NCI-H187 treated with DMSO at 0.1 percent for 48 hours (cell line): ENCODE measurements at regions not wholly inside any gene's neighbourhood (a gene's known extent, or its start where the extent isn't known, plus 50 kb on each side); places are given as distances from the start of the nearest gene placed in this dataset.
A peak's percentile ranks its signal among the peaks of the same experiment; 100 is the strongest.

Experiments used
- DNase-seq: peaks from one replicate; lab custom pipeline; 2025; lab: John Stamatoyannopoulos, UW

DNA sequence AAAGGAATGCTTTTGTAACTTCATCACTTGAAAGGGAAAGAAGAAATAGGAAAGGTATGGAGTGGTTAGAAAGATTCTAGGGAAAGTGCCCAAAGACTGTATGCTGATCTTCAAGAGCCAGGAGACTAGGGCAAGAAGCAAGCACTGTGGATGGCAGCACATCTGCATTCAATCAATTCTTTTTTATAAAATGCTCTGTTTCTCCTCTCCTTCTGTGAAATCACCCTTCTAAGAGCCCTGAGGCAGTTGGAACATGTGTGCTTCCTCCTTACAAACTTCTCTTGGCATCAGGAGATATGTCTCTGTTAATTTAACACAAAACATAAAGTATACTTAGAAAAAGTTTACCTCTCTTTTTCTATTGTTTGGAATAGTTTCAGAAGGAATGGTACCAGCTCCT, 1162.2 kb upstream of the GJE1 start:
- DNase-seq, result no peak

DNA sequence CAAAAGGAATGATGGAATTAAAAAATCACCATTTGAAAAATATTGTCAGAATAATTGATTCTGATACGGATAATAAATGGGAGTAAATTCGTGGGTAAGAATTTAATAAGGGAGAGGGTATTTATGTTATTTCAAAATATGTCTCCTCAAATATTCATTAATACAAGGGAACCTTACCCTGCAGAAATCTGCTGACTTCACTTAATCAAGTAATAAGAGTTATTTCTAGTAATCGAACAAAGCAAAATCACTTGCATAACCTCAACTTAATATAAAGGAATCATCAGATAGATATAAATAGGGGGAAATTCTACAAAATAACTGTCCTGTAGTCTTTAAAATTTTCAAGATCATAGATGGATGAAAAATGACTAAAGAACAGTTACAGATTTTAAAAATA, 1164.7 kb upstream of the GJE1 start:
- DNase-seq, result no peak

GRCh38 chr6:140966676-140967075, 1166.0 kb upstream of the GJE1 start:
- no peak for DNase-seq

DNA sequence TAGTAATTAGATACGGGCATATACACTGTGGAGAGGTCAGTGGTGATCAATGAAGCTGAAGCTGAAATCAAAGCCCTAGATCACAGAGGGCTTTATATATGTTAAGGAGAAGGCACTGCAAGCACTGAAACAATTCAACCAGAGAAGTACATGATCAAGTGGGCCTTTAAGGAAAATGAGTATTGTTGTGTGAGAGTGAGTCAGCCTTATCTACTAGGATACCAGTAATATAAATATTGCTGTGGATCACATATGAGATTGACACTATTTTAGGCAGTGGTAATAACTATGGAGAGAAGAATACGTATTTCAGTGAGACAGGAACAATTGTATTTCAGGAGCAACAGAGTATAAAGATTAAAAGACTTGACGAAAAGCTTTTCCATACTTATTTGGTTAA, 1172.2 kb upstream of the GJE1 start:
- DNase-seq, result no peak

GRCh38 chr6:140957386-140957785, 1175.3 kb upstream of the GJE1 start:
- no peak for DNase-seq

DNA sequence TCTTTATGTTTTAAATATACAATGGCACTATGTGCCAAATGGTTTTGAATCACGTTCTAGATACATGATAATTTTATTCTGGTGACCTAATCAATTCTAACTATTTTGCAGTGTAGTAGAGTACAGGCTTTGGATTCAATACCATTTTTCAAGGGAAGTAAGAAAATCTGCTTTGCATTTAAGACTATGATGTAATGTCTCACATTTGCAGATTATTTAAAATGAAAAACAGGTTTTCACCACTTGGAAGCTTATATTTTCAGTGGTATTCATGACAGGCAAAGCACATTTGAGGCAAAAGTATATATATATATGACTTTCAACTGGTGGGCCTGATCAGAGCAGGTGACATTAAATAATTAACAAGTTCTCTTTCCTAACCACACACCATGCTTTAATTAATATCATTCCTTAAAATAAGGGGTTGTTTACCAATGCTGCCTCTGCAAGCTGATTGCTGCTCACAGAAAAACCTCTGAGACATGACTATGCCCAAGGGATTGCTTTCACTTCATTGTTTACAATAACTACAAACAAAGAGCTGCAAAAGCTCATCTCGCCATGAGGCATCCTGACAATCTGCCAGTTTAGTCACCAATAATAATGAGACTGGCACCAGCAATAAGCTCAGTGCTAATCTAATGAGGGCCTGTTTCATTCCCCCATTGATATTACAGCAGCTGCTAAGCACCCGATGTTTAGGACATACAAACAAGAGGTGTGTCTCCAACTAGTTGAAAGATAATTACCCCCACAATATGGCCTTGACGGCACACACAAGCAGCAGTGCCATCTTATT, 1176.0 kb upstream of the GJE1 start:
- no peak for DNase-seq

GRCh38 chr6:140940251-140940925, 1192.3 kb upstream of the GJE1 start:
- DNase-seq, result no peak

DNA sequence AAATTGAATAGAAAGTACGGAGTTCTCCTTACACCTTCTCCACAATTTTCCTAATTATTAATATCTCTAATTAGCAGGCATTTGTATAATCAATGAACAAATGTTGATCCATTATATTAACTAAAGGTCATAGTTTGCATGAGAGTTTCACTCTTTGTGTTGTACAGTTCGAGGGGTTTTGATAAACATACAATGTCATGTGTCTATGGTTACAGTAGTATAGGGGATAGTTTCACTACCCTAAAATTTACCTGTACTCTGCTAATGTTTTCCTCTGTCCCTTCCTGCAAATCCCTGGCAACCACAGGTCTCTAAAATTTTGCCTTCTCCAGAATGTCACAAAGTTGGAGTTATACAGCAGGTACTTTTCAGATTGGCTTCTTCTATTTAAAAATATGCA, 1199.8 kb upstream of the GJE1 start:
- no peak for DNase-seq

DNA sequence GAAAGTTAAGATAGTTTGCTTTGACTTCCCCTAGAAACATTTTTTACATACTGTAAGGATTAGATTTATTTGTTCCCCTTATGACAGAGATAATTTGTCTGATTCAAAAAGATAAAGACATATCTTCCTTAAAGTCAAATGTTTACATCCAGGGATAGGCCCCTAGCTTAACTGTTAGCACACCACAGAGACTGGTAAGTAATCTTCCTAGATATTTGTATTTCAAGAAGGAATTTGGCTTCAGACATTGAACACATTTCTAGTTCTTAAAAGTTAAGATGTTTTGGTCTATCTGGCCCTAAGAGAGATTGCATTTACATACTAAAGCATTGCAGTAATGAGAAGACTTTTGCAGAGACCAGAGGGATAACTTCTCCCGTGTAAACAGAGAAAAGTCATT, 1201.1 kb upstream of the GJE1 start:
- DNase-seq, result no peak

DNA sequence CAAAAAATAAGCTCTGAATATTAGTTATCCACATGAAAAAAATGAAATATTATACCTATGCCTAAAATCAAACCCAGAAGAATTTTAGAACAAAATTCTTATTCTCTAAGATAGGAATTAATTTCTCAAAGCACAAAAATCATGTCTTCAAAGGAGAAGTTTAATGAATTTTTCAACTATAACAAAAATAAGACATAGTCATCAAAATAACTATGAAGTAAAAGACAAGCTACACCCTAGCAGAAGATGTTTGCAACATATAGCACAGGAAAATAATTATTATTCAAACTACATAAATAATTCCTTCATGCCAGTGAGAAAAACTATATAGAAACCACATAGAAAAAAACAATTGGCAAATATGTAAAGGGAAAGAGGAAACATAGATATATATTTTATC, 1203.6 kb upstream of the GJE1 start:
- no peak for DNase-seq

GRCh38 chr6:140923048-140923447, 1209.7 kb upstream of the GJE1 start:
- DNase-seq, result no peak

DNA sequence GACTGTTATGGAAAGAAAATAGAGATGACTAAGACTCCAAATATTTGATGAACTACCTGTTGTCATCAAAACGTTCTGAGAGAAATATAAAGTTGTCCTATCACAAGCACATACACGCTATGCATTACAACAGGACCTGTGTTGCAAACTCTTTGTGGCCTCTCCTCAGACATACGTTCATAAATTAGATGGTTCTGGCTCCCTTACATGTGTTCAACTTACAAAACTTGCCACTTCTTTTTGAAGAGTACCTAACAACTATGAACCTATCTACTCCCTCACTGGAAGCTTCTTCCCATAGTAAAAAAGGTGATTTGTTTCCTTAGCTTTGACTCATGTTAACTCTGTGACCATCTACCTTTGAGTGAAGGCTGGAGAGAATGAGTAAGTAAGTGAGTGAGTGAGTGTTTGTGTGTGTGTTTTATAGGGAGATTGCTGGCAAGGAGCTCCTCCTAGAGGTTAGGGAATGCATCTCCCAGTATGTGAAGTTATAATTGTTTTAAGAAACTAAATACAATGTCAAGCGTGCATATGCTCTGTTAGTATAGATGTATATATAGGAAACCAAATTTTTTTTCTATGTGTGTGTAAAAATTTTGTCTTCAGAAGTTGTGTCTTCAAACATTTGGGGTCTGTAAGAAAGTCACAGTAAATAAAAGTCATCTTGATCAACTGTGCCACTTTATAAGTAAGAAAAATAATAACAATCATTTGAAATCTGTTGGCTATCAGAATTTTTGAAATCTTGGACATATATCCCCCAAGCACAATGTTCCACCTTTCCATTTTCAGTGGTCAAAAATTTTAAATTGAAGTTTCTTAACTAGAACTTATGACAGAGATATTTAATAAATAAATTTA, 1211.1 kb upstream of the GJE1 start:
- DNase-seq, result peak; percentile 18

DNA sequence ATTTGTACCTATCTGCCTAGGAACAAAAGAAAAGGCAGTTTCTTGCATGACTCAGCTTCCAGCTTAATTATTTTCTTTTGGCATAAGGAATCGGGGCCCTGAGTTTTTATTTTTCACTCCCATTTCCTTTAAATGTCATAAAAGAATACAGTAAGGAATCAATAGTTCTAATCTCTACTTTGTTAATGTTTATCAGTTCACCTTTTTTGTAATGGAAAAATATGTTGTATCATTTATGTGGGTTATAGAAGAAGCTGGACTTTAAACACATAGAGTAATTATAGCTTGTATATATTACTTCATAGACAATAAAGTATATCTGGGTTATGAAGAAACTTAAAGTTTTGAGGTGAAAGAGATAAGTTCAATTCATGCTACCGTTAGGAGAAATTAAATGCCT, 1214.8 kb upstream of the GJE1 start:
- no peak for DNase-seq

DNA sequence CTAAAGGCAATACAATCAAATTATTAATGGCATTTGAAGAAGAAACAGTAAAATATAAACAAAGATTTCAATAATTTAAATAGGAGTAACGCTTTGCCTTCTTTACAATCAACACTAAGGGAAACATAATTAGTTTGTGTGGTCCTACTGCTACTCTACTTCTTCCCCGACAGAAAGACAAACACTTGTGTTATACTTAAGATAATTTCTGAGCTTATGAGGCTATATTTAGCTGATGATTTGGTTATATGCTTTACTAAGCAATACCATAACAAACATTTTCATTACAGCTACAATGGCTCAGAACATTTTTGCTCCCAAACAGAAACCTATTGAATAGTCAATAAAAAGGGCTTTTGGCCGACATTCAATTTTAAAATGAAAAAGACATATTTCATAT, 1217.2 kb upstream of the GJE1 start:
- no peak for DNase-seq

- DNase-seq, result no peak
These were observed 1217.6 kb upstream of the GJE1 start for GRCh38 chr6:140915103-140915502.

DNA sequence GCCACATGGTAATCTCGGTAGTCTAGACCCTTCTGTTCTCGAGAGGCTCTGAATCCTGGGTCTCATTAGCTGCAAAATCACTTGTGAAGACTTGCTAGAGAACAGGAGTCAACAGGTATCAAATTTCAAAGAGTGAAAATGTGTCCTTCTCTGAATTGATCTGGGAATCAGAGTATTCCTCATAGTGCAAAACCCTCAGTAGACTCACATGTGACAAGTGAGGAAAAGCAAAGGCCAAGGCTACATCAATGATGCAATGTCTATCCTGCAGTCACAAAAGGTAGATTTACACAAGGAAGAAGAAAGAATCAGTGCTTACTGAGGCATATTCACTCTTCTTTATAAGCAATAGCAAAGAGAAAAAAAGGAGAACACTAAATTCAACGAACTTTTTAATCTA, 1220.0 kb upstream of the GJE1 start:
- no peak for DNase-seq

DNA sequence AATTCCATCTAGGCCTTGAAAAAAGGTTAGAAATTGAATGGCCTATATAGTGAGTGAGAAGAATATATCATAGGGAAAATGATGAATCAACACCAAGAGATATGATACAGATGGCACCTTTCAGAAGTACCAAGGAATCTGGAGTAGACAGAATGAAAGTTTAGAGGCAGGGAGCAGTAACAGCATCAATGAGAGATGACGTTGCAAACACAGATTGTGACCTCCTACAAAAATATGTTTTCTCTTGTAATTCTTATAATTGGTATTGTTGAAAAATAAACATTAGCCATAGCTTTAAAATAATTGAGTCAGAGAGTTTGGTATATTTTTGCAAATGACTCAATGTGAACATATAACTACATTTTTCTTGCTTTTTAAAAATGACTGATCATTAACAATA, 1223.1 kb upstream of the GJE1 start:
- DNase-seq, result no peak

DNA sequence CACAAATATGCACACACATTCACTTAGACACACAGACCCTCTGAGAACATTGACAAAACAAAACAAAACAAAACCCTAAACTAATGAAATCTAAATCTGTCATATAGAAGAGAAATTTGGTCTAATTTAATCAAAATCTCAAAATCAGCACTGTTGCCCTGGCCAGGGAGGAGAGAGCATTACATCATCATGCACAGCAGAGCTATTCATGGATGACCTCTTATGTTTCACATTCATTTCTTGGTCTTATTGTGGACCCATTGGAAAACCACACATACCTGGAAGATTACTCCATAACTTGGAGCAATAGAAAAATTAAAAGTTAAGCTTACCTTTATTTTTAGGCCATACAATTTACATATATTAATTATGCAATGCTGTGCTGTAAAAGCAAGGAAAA, 1223.6 kb upstream of the GJE1 start:
- no peak for DNase-seq

- DNase-seq, result no peak
These were observed 1224.2 kb upstream of the GJE1 start for GRCh38 chr6:140908505-140908904.

DNA sequence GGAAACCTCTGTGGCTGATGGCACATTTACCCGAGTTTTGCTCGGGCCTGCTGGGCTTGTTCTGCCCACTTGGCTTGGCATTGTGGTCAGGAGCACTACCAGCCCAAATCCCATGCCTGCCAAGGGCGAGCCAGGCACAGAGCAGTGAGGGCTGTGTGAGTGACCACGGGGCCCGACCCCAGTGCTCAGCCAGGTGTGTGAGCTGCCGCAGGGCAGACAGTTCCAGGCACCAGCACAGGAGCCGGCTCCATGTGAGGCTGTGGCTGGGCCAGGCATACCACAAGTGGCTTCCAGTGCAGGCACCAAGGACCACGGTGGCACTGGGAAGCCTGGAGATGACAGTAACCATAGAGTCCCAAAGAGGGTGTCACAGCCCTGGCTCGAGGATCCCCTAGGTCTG, 1225.5 kb upstream of the GJE1 start:
- DNase-seq, result no peak

DNA sequence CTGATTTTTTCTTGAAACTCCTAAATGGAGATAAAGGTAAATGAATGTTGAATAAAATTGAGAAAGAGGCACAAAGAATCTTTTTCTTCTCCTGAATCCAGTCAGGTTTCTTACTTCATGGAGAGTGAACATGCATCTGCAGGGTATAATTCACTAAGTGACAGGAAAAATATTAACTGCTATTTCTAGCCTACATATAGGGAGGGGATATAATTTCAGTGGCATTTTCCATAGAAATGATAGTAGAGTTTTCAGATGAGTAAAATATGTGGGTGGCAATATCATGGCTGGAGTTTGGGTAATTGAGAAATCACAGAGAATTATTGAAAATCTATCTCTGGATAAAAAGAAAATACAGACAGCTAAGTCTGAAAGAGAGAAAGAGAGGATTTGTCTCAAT, 1227.0 kb upstream of the GJE1 start:
- no peak for DNase-seq

- no peak for DNase-seq
These were observed 1227.7 kb upstream of the GJE1 start for GRCh38 chr6:140905050-140905449.
